KOPT-K1 (cell line): ENCODE measurements at regions not wholly inside any gene's neighbourhood (a gene's known extent, or its start where the extent isn't known, plus 50 kb on each side); places are given as distances from the start of the nearest gene placed in this dataset.
"Not testable (repeated sequence)": the region's sequence is repeated elsewhere in the genome, so short reads cannot be mapped to it uniquely, and the experiment has no call there.

Source experiments
- H3K27ac ChIP-seq: fragments of 200-600 bp; sonication (generic); 2 replicates; pipeline ENCODE4 v1.5.1; 2016; ENCODE audit warnings: antibody characterized with exemption, mild to moderate bottlenecking, low read depth, low read length; ENCODE audit not compliant: poor library complexity, severe bottlenecking
- H3K36me3 ChIP-seq: fragments of 200-600 bp; sonication (generic); 2 replicates; pipeline ENCODE4 v1.5.1; 2017; ENCODE audit warnings: antibody characterized with exemption, mild to moderate bottlenecking, low read length, moderate library complexity; ENCODE audit not compliant: insufficient read depth
- H3K9me3 ChIP-seq: fragments of 200-600 bp; sonication (generic); 2 replicates; pipeline ENCODE4 v1.5.1; 2017; ENCODE audit warnings: antibody characterized with exemption, low read length, mild to moderate bottlenecking; ENCODE audit not compliant: insufficient read depth, poor library complexity, severe bottlenecking

- H3K9me3 ChIP-seq, H3K36me3 ChIP-seq, H3K27ac ChIP-seq: not testable (repeated sequence)
Observed at GRCh38 chr1:120588811-120589210, 134.9 kb upstream of the NBPF26 start.

DNA sequence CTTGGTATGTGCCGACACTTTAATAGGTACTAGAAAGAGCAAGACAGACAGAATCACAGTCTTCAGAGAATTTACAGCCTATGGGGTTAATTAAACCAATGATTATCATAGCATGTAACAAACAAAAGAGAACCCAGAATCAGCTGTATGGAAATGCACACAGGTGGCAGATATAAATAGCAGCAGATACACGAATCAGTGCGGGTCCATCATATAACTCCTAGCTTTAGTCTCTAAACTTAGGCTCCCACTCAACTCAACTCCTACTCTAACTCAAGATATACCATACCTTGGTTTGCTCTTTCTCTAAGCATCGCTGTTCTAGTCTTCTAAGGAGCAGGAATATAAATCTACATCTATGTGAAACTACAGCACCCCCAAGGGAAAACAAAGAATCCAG is 132.0 kb upstream of the NBPF26 start:
- H3K27ac ChIP-seq, H3K36me3 ChIP-seq: not testable (repeated sequence)

DNA sequence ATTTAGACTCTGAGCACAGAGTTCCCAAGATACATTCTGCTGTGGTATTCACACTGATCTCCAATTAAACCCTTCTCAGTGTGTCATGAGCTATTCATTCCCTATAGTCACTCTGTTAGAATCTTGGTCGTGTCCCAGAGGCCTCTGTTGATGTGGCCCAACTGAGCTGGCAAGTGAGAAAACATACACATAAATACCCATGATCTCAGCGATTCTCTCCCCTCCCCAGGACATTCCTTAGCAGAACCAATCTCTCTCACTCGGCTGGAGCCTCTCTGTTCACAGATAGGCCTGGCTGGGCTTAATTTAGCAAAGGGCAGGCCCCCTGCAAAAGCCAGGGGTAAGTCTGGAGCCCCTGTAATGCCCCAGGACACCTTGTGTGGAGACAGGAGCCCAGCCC is 130.8 kb upstream of the NBPF26 start:
- not testable (repeated sequence) for H3K27ac ChIP-seq, H3K36me3 ChIP-seq, H3K9me3 ChIP-seq

More for the DNA sequence above, 132.0 kb upstream of the NBPF26 start:
- H3K9me3 ChIP-seq, result not testable (repeated sequence)

DNA sequence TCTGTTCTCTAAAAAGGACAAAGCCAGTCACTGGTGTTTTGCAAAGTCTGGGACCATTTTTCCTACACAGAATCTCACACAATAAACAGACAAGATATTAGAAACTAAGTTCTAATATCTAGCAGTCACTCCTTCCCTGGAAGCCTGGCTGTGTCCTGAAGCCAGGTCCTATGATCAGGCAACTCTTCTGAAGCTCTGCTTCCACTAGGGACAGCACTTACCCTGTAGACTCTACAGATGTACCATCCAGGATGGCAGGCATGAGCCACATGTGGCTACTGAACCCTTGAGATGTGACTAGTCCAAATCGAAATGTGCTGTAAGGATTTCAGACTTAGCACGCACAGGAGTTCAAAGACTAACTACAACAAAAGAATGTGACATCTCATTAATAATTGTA is 130.1 kb upstream of the NBPF26 start:
- not testable (repeated sequence) for H3K36me3 ChIP-seq, H3K9me3 ChIP-seq, H3K27ac ChIP-seq

DNA sequence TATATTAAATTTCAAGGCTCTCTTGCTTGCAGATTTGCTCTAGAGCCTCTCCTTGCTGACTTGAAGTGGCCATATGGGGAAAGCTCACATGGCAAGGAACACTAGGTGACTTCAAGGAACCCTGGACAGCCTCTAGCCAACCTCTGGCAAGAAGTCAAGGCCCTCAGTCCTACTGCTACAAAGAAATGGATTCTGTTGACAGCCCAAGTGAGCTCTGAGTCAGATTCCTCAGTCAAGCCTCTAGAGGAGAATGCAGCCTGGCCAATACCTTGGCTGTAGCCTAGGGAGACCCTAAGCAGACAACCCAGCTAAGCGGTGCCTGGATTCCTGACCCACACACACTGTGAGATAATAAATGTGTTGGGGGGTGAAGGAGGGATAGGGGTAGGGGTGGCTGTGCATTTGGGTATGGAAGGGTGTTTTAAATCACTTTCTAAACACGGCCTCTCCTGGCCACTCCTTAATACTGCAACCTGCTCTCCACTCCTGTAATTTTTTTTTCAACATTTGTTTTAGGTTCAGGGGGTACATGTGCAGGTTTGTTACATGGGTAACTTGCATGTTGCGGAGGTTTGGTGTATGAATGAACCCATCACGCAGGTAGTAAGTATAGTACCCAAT is 125.3 kb upstream of the NBPF26 start:
- H3K9me3 ChIP-seq, H3K27ac ChIP-seq, H3K36me3 ChIP-seq: not testable (repeated sequence)

DNA sequence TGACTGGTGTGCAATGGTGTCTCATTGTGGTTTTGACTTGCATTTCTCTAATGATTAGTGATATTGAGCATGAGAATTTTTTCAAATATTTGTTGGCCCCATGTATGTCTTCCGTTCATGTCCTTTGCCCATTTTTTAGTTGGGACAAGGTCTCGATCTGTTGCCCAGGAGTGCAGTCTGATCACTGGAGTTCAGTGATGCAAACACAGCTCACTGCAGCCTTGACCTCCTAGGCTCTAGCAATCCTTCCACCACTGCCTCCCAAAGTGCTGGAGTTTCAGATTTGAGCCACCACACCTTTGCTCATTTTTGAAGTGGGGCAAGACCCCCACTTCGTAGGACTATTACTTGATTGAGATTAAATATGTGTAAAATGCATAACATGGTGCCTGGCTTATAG is 124.2 kb upstream of the NBPF26 start:
- H3K9me3 ChIP-seq, H3K36me3 ChIP-seq, H3K27ac ChIP-seq: not testable (repeated sequence)

DNA sequence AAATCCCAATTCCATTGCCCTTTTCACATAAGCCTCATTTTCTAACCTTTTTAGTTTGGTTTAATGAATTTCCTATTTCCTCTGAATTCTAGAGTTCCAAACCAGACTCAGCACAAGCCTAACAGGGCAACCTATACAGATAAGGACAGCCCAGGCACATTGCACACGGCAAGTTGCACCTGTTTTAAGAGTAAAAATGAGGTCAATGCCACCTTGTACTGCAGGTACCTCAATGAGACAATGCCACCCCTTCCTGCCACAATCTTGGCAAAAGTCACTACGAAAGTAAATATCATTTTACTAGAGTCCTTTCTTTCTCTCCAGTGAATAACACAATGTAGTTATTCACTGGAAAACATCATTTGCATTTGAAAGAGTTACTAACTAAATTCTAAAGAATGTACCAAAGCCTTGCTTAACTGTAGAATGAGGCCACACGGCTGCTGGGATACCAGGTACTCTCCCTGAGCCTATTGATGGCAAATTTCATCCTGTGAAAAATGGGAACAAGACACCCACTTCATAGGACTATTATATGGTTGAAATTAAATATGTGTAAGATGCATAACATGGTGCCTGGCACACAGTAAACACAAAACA is 123.2 kb upstream of the NBPF26 start:
- not testable (repeated sequence) for H3K9me3 ChIP-seq, H3K27ac ChIP-seq, H3K36me3 ChIP-seq

- H3K36me3 ChIP-seq, H3K27ac ChIP-seq, H3K9me3 ChIP-seq: not testable (repeated sequence)
Observed at GRCh38 chr1:120607882-120608281, 115.9 kb upstream of the NBPF26 start.

GRCh38 chr1:120608314-120609014 is 115.3 kb upstream of the NBPF26 start:
- H3K9me3 ChIP-seq, H3K27ac ChIP-seq, H3K36me3 ChIP-seq: not testable (repeated sequence)

GRCh38 chr1:120609015-120609573 is 114.7 kb upstream of the NBPF26 start:
- H3K9me3 ChIP-seq, H3K27ac ChIP-seq, H3K36me3 ChIP-seq: not testable (repeated sequence)

- H3K9me3 ChIP-seq, H3K36me3 ChIP-seq, H3K27ac ChIP-seq: not testable (repeated sequence)
Observed at GRCh38 chr1:120609834-120610233, 113.9 kb upstream of the NBPF26 start.

GRCh38 chr1:120614931-120615639 is 108.7 kb upstream of the NBPF26 start:
- H3K9me3 ChIP-seq, H3K27ac ChIP-seq, H3K36me3 ChIP-seq: not testable (repeated sequence)

GRCh38 chr1:120617493-120617892 is 106.3 kb upstream of the NBPF26 start:
- not testable (repeated sequence) for H3K36me3 ChIP-seq, H3K27ac ChIP-seq, H3K9me3 ChIP-seq

DNA sequence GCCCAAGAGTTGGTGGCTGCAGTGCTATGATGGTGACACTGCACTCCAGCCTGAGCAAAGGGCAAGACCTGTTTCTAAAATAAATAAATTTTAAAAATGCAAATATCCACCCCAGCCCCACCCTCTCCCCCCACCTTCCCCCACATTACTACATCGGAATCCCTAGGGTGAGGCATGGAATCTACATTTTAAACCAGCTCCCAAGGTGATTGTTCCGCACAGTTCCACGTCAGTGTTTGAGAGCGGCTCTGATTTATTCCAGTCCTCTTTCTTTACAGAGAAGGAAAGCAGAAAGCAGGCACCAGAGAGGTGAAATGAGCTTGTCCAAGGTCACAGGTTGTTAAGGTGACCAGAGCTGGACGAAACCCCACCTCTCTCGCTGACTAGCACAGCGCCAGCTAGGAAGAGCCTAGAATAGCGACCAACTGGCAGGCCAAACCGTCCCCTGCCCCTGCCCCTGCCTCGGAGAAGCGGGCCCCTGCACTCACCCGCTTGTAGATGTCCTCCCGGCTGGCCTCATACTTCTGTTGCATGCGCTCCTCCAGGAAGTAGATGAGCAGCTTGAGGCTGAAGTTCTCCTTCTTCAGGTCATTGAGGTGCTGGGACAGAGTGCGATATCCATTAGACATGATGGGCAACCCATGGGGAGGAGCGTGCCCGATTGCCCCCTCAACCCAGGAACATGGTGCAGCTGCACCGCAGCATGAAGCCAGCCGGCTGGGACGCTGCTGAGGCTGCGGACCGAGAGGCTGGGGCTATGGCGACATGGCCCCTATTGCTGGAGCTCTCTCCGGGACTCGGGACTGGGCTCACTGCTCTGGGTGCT is 103.7 kb upstream of the NBPF26 start:
- H3K9me3 ChIP-seq, H3K36me3 ChIP-seq, H3K27ac ChIP-seq: not testable (repeated sequence)

DNA sequence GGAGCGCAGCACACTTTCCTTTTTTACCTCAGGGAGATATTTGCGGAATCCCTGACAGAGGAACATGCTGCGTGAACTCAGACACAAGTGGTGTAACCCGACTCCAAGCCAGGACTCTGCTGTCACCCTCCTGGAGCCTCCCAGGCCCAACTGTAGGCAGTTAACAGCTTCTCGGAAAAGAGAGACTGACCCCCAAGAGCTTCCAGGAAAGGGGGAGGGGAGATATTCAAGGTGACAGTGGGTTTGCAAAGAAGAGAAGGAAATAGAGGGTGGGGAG is 103.1 kb upstream of the NBPF26 start:
- H3K36me3 ChIP-seq, H3K9me3 ChIP-seq, H3K27ac ChIP-seq: not testable (repeated sequence)
